ENCODE measurements at regions not wholly inside any gene's neighbourhood (a gene's known extent, or its start where the extent isn't known, plus 50 kb on each side); places are given as distances from the start of the nearest gene placed in this dataset.
"Not testable (repeated sequence)": the region's sequence is repeated elsewhere in the genome, so short reads cannot be mapped to it uniquely, and the experiment has no call there.

- Histone ChIP-seq H3K27me3 (ENCODE audit: low read depth) (peaks cover 3% of the 10 kb centered on the region), H3K4me1 (no peaks in the 10 kb centered on the region), H3K4me3 (no peak overlapping the region), H3K9me3 (no peaks in the 10 kb centered on the region), H3K36me3 (replicated peaks) (no peaks in the 10 kb centered on the region)
- no peak for DNase-seq (ENCODE audit: low spot score in 2 of 2)
- in situ Hi-C loops (cut with MboI; ENCODE audit: low sequenced_read_pairs) = no loop called here
These were observed 198.2 kb upstream of the RBM19 start for GRCh38 chr12:114164351-114164750.

- in situ Hi-C loops (cut with MboI; ENCODE audit: low sequenced_read_pairs) = no loop called here
- Histone ChIP-seq H3K9me3 (no peaks in the 10 kb centered on the region), H3K36me3 (replicated peaks) (no peaks in the 10 kb centered on the region), H3K27me3 (ENCODE audit: low read depth) (peaks cover 3% of the 10 kb centered on the region), H3K4me3 (no peak overlapping the region), H3K4me1 (no peaks in the 10 kb centered on the region)
- no peak for DNase-seq (ENCODE audit: low spot score in 2 of 2)
These were observed 197.6 kb upstream of the RBM19 start for GRCh38 chr12:114163771-114164170.

DNA sequence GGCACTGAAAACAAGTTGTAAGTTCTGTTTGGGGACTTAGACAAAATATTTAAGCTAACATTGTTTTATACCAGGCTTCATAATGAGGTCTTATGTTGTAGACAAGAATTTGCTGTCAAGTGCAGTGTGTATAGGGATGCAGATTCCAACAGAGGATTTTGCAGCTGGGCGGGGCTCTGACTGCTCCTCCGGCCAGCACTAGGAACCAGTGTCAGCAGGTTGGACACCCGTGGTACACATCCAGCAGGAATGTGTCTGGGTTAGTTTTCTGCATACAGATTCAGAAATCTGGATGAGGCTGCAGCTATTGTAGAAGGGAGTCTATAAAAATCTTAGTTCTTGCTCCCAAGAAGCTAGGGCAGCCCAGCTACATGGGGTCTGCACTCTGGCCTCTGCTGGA lies 194.3 kb upstream of the RBM19 start:
- Histone ChIP-seq H3K36me3 (replicated peaks) (no peaks in the 10 kb centered on the region), H3K9me3 (no peaks in the 10 kb centered on the region), H3K27me3 (ENCODE audit: low read depth) (no peaks in the 10 kb centered on the region; the same call in 1 of the 2 replicates), H3K4me1 (no peaks in the 10 kb centered on the region), H3K4me3 (no peak overlapping the region)
- in situ Hi-C loops (cut with MboI; ENCODE audit: low sequenced_read_pairs) = no loop called here
- no peak for DNase-seq (ENCODE audit: low spot score in 2 of 2)

GRCh38 chr12:114152890-114153289 lies 186.8 kb upstream of the RBM19 start:
- Histone ChIP-seq H3K9me3 (no peaks in the 10 kb centered on the region), H3K4me3 (no peak overlapping the region), H3K36me3 (replicated peaks) (no peaks in the 10 kb centered on the region), H3K27me3 (ENCODE audit: low read depth) (no peaks in the 10 kb centered on the region), H3K4me1 (no peaks in the 10 kb centered on the region)
- in situ Hi-C loops (cut with MboI; ENCODE audit: low sequenced_read_pairs) = no loop called here
- no peak for DNase-seq (ENCODE audit: low spot score in 2 of 2)

- Histone ChIP-seq H3K4me1 (no peaks in the 10 kb centered on the region), H3K4me3 (no peak overlapping the region)
- in situ Hi-C loops (cut with MboI; ENCODE audit: low sequenced_read_pairs) = no loop called here
These were observed 185.9 kb upstream of the RBM19 start for GRCh38 chr12:114152066-114152465.

DNA sequence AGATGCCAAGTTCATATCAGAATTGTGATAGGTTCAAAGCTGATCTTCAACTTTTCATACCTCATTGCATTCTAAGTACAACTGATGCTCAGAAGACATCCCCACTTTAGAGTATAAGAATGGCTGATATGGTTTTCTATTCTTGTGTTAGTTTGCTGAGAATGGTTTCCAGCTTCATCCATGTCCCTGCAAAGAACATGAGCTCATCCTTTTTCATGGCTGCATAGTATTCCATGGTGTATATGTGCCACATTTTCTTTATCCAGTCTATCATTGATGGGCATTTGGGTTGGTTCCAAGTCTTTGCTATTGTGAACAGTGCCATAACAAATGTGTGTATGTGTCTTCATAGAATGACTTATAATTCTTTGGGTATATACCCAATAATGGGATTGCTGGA lies 184.5 kb upstream of the RBM19 start:
- H3K4me3 ChIP-seq; H3K36me3 ChIP-seq (replicated peaks); H3K4me1 ChIP-seq; DNase-seq (ENCODE audit: low spot score in 2 of 2); H3K27me3 ChIP-seq (ENCODE audit: low read depth); in situ Hi-C loops (cut with MboI; ENCODE audit: low sequenced_read_pairs); H3K9me3 ChIP-seq: not testable (repeated sequence)

More at GRCh38 chr12:114152066-114152465, 185.9 kb upstream of the RBM19 start:
- H3K36me3 ChIP-seq (replicated peaks) = no peaks in the 10 kb centered on the region
- DNase-seq (ENCODE audit: low spot score in 2 of 2) = no peak
- H3K9me3 ChIP-seq = no peaks in the 10 kb centered on the region
- H3K27me3 ChIP-seq (ENCODE audit: low read depth) = no peaks in the 10 kb centered on the region

DNA sequence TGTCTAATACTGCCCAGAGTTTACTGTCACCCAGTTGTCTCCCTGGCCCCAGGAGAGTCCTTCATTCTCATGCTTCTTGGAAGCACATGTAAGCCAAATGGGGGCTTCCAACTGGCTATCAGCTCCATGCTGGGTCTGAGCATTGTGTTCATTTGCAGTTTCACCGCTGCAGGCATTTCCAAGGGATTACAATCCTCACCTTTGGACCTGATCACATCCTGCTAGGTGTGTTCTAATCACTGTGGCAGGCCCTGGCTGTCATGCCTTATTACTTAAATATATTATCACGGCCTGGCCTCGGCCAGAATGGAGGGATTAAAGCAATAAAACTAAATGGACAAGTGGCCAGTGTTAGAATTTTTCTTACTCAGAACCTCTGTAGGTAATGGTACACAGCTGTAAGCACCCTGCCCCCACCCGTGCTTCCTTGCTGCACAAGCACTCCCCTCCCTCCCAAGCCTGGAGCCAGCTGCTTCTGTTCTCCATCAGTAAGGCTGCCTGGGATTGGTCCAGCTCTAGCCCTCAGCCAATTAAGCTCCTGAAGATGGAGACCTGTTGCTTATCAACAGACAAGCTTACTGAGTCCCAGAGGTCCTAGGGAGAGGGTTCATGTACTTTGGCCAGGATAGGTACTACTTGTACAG lies 175.9 kb upstream of the RBM19 start:
- no peaks in the 10 kb centered on the region for H3K9me3 ChIP-seq
- no peaks in the 10 kb centered on the region for H3K4me1 ChIP-seq
- peaks cover 4% of the 10 kb centered on the region; the same call in 1 of the 2 replicates for H3K27me3 ChIP-seq (ENCODE audit: low read depth)
- DNase-seq (ENCODE audit: low spot score in 2 of 2) = no peak
- in situ Hi-C loops (cut with MboI; ENCODE audit: low sequenced_read_pairs) = no loop called here
- H3K4me3 ChIP-seq = no peak overlapping the region
- no peaks in the 10 kb centered on the region for H3K36me3 ChIP-seq (replicated peaks)

- in situ Hi-C loops (cut with MboI; ENCODE audit: low sequenced_read_pairs) = no loop called here
- no peak for DNase-seq (ENCODE audit: low spot score in 2 of 2)
- Histone ChIP-seq H3K4me3 (no peak overlapping the region), H3K36me3 (replicated peaks) (no peaks in the 10 kb centered on the region), H3K27me3 (ENCODE audit: low read depth) (peaks cover 5% of the 10 kb centered on the region; the same call in 1 of the 2 replicates), H3K9me3 (no peaks in the 10 kb centered on the region), H3K4me1 (no peaks in the 10 kb centered on the region)
These were observed 174.5 kb upstream of the RBM19 start for GRCh38 chr12:114140576-114140975.

DNA sequence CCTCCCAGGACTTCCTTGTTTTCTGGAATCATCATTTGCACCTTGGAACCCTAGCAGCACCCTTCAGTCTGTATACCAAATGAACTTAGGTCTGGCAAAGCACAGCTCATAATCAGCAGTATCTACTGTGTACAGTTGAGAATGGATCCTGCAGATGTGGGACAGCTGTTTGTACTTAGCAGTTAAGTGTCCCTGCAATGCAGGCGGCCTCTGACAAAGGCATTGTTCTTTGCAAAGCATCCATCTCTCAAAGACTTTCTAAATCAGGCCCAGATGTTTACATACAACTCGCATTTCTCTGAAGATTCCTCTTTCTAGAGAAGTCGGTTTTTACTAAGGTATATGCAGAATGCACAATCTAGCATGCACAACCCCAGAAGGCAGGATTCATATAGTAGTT lies 170.5 kb upstream of the RBM19 start:
- no peak for DNase-seq (ENCODE audit: low spot score in 2 of 2)
- Histone ChIP-seq H3K4me3 (no peak overlapping the region), H3K36me3 (replicated peaks) (no peaks in the 10 kb centered on the region), H3K9me3 (no peaks in the 10 kb centered on the region), H3K4me1 (no peaks in the 10 kb centered on the region), H3K27me3 (ENCODE audit: low read depth) (peaks cover 5% of the 10 kb centered on the region; the same call in 1 of the 2 replicates)
- in situ Hi-C loops (cut with MboI; ENCODE audit: low sequenced_read_pairs) = no loop called here

DNA sequence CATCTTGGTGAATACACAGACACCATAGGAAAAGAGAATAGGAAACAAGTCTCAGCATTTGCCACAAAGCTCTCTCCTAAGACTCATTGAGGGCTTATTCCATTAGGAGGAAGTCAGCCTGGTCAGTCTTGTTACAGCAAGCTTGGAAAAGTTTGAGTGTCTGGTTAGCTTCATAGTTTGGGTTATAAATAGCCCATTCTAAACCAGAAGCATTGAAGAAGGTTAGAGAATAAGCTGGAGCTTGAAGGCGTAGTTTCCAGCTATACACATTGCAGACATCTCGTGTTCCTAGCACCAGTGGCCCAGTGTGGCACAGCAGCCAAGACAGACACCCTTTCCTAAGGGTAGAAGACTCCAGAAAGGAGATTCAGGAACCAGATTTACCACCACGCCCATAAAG lies 168.8 kb upstream of the RBM19 start:
- no peak overlapping the region for H3K4me3 ChIP-seq
- peaks cover 5% of the 10 kb centered on the region; the same call in 1 of the 2 replicates for H3K27me3 ChIP-seq (ENCODE audit: low read depth)
- H3K4me1 ChIP-seq = no peaks in the 10 kb centered on the region
- in situ Hi-C loops (cut with MboI; ENCODE audit: low sequenced_read_pairs) = no loop called here
- H3K36me3 ChIP-seq (replicated peaks) = no peaks in the 10 kb centered on the region
- no peaks in the 10 kb centered on the region for H3K9me3 ChIP-seq
- DNase-seq (ENCODE audit: low spot score in 2 of 2) = no peak

DNA sequence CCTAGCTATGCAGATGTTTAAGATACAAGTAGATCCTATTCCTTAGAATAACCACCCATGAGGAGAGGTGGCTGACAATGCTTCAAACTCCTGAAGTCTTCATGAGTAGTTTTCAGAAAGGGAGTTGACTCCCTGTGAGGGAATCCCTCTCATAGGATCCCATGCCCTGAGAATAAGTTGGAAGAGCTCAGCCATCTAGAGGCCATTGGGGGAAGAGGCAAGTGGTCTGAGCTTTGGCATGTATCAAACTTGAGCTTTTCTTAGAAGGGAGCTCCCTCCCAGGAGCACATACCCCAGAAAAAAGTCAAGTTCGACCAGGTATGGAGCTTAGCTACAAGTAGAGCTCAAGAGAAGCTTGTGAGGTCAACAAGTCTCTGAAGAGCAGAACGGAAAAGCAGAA lies 165.7 kb upstream of the RBM19 start:
- no peaks in the 10 kb centered on the region; the same call in 1 of the 2 replicates for H3K27me3 ChIP-seq (ENCODE audit: low read depth)

DNA sequence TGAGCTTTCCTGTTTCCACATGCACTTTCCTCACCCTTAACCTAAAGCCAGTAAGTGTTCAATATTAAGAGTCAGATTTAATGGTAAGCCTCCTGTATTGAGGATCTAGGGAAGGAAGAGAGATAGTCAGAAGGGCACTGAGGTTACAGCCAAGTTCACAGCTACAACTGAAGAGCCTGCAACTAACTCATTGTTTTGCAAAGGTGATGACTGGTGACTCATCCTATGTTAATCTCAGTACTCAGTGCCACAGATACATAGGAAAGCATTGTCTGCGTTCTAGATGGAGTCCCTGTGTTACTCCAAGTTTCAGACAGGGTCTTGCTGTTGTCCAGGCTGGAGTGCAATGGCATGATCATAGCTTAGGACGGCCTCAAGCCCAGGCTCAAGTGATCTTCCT lies 157.0 kb upstream of the RBM19 start:
- no peak for DNase-seq (ENCODE audit: low spot score in 2 of 2)
- Histone ChIP-seq H3K27me3 (ENCODE audit: low read depth) (no peaks in the 10 kb centered on the region), H3K9me3 (no peaks in the 10 kb centered on the region), H3K4me3 (no peak overlapping the region), H3K4me1 (no peaks in the 10 kb centered on the region), H3K36me3 (replicated peaks) (no peaks in the 10 kb centered on the region)
- in situ Hi-C loops (cut with MboI; ENCODE audit: low sequenced_read_pairs) = no loop called here

More for the DNA sequence above, 165.7 kb upstream of the RBM19 start:
- H3K36me3 ChIP-seq (replicated peaks) = no peaks in the 10 kb centered on the region
- in situ Hi-C loops (cut with MboI; ENCODE audit: low sequenced_read_pairs) = no loop called here
- DNase-seq (ENCODE audit: low spot score in 2 of 2) = no peak
- H3K9me3 ChIP-seq = no peaks in the 10 kb centered on the region
- no peak overlapping the region for H3K4me3 ChIP-seq
- H3K4me1 ChIP-seq = no peaks in the 10 kb centered on the region

- Histone ChIP-seq H3K36me3 (replicated peaks) (no peaks in the 10 kb centered on the region), H3K4me3 (no peak overlapping the region), H3K9me3 (no peaks in the 10 kb centered on the region), H3K27me3 (ENCODE audit: low read depth) (no peaks in the 10 kb centered on the region), H3K4me1 (no peaks in the 10 kb centered on the region)
- in situ Hi-C loops (cut with MboI; ENCODE audit: low sequenced_read_pairs) = no loop called here
- no peak for DNase-seq (ENCODE audit: low spot score in 2 of 2)
These were observed 155.9 kb upstream of the RBM19 start for GRCh38 chr12:114122016-114122415.

GRCh38 chr12:114119316-114119715 lies 153.2 kb upstream of the RBM19 start:
- H3K4me1 ChIP-seq = no peaks in the 10 kb centered on the region
- in situ Hi-C loops (cut with MboI; ENCODE audit: low sequenced_read_pairs) = no loop called here
- H3K36me3 ChIP-seq (replicated peaks) = no peaks in the 10 kb centered on the region
- no peaks in the 10 kb centered on the region for H3K27me3 ChIP-seq (ENCODE audit: low read depth)
- no peaks in the 10 kb centered on the region for H3K9me3 ChIP-seq
- no peak for DNase-seq (ENCODE audit: low spot score in 2 of 2)
- H3K4me3 ChIP-seq = no peak overlapping the region

- Histone ChIP-seq H3K9me3 (no peaks in the 10 kb centered on the region), H3K27me3 (ENCODE audit: low read depth) (no peaks in the 10 kb centered on the region; the same call in 1 of the 2 replicates), H3K4me1 (no peaks in the 10 kb centered on the region), H3K36me3 (replicated peaks) (no peaks in the 10 kb centered on the region), H3K4me3 (no peak overlapping the region)
- in situ Hi-C loops (cut with MboI; ENCODE audit: low sequenced_read_pairs) = no loop called here
- no peak for DNase-seq (ENCODE audit: low spot score in 2 of 2)
These were observed 130.3 kb upstream of the RBM19 start for GRCh38 chr12:114096461-114096860.

All from HAP-1 (cell line).